Large intestine (tissue), 3 donors: ENCODE measurements at regions not wholly inside any gene's neighbourhood (a gene's known extent, or its start where the extent isn't known, plus 50 kb on each side); places are given as distances from the start of the nearest gene placed in this dataset.

Source experiments
- DNase-seq, 2 donors: peaks; one replicate each; pipeline versions ENCODE4 v3.0.0 to v3.0.0-alpha.2; 2013
- H3K27ac ChIP-seq: one replicate; pipeline ENCODE4 v1.5.1; 2013; ENCODE audit warnings: low read length
- H3K27me3 ChIP-seq: 2 replicates; pipeline ENCODE4 v1.6.1; 2013; ENCODE audit warnings: low read length; ENCODE audit not compliant: control insufficient read depth, insufficient read depth
- H3K36me3 ChIP-seq: 2 replicates; pipeline ENCODE4 v1.6.1; 2013; ENCODE audit warnings: low read length; ENCODE audit not compliant: control insufficient read depth, insufficient read depth
- H3K4me1 ChIP-seq: one replicate; pipeline ENCODE4 v1.6.1; 2013; ENCODE audit warnings: low read length; ENCODE audit not compliant: control insufficient read depth, insufficient read depth
- H3K4me3 ChIP-seq: one replicate; pipeline ENCODE4 v1.5.1; 2013; ENCODE audit warnings: low read length
- H3K9me3 ChIP-seq: one replicate; pipeline ENCODE4 v1.6.1; 2013; ENCODE audit warnings: mild to moderate bottlenecking, low read depth, low read length, moderate library complexity; ENCODE audit not compliant: control insufficient read depth
- WGBS: methylation state at CpG from one replicate; pipeline ENCODE4 v1.1.5; 2013; ENCODE audit warnings: low lambda C conversion rate; ENCODE audit not compliant: insufficient coverage; 5-methylcytosine and 5-hydroxymethylcytosine counted together

DNA sequence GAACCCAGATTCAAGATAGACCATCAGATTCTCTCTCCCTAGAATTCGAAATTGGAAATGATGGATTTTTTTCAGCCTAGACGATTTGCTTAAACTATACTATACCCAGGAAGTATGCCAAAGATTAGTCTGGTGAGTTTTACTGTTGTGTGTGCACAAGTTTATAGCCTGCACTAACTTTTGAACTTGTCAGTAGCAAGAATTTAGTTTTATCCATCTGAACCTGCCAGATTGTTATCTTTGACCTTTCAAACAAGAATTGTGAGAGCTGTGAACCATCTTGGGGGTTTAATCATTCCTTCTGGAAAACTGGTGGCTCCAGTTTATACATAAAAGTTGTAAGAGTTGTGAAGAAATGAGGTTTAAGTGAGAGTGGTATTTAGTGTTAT, 243.5 kb upstream of the DAAM1 start:
- H3K27ac ChIP-seq, result no peak overlapping the region
- no peak for DNase-seq
- WGBS, result 20% methylated on average over 2 of the region's 2 CpGs
- H3K9me3 ChIP-seq, result no peaks in the 10 kb centered on the region
- no peaks in the 10 kb centered on the region for H3K27me3 ChIP-seq
- no peaks in the 10 kb centered on the region for H3K36me3 ChIP-seq
- peaks cover 16% of the 10 kb centered on the region for H3K4me1 ChIP-seq
- no peak overlapping the region for H3K4me3 ChIP-seq

DNA sequence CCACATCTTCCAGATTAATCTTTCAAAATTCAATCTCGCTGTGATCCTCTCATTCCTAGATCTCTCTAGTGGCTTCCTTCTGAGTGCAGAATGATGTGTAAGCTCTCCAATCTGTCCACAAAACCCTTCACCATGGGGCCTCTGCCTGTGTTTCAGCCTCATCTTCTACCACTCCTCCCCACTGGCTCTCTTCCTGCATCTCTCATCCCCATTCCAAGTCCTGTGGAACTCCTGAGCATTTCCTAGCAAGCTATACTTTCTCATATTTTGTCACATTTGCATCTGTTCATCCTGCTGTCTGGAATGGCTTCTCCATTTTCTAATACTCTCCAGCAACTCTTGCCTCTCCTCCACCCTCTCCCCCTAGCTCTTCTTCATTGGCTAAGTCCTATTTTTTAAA, 242.0 kb upstream of the DAAM1 start:
- H3K27ac ChIP-seq, result no peak overlapping the region
- no peaks in the 10 kb centered on the region for H3K27me3 ChIP-seq
- no peaks in the 10 kb centered on the region for H3K9me3 ChIP-seq
- whole genome bisulfite sequencing, result 80% methylated on average over 1 of the region's 1 CpG
- no peak for DNase-seq
- H3K36me3 ChIP-seq, result no peaks in the 10 kb centered on the region
- H3K4me1 ChIP-seq, result peaks cover 16% of the 10 kb centered on the region
- no peak overlapping the region for H3K4me3 ChIP-seq

DNA sequence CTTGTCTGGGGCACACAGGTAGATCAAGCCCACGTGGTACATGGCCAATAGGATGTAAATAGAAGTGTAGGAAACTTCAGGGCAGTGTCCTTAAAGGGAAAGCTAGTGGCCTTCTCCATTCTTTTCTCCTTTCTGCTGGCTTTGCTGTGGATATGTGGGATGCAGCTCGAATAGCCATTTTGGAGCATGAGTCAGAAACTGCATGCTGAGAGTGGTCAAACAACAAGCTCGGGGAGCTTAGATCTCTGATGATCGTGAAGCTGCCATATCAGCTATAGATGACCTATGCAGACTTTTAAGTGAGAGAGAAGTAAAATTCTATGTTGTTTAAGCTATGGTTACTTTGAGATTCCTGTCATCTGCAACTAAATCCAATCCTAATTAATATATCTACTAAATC, 241.3 kb upstream of the DAAM1 start:
- Histone ChIP-seq H3K27ac (no peak overlapping the region), H3K9me3 (no peaks in the 10 kb centered on the region), H3K4me1 (peaks cover 16% of the 10 kb centered on the region), H3K36me3 (no peaks in the 10 kb centered on the region), H3K4me3 (no peak overlapping the region), H3K27me3 (no peaks in the 10 kb centered on the region)
- no CpG with 5 or more reads among the region's 4 CpGs for WGBS
- no peak for DNase-seq

DNA sequence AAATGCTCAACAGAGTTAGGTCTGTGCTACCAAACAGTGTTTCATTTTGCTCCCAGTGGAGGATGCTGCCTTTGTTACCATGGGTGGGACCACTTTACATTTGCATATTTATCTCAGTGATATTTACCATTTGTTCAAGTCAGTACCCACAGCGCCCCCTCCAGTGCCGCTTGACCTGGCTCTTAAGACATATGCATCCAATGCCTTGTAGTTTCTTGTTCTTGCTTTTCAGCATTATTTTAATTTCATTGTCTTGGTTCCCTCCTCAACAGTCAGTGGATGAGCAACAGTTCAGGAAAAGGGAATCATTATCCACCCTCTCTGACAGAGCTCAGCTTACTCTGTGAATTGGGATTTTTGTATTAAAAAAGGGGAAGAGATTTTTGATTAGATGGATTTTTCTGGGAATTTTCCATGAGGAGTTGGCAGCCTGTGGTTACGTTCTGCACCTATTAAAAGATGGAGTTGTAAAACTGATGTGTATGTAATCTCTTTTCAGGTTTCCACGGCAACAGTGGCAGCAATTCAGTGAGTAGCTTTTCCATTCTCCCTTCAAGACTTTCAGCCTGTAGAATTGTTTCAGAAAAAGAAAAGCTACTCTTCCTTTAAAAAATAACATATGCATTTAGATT, 240.5 kb upstream of the DAAM1 start:
- H3K36me3 ChIP-seq, result no peaks in the 10 kb centered on the region
- no peak overlapping the region for H3K27ac ChIP-seq
- H3K27me3 ChIP-seq, result no peaks in the 10 kb centered on the region
- no peak overlapping the region for H3K4me3 ChIP-seq
- H3K9me3 ChIP-seq, result no peaks in the 10 kb centered on the region
- peaks cover 16% of the 10 kb centered on the region for H3K4me1 ChIP-seq
- 57% methylated on average over 2 of the region's 4 CpGs for WGBS
- no peak for DNase-seq

DNA sequence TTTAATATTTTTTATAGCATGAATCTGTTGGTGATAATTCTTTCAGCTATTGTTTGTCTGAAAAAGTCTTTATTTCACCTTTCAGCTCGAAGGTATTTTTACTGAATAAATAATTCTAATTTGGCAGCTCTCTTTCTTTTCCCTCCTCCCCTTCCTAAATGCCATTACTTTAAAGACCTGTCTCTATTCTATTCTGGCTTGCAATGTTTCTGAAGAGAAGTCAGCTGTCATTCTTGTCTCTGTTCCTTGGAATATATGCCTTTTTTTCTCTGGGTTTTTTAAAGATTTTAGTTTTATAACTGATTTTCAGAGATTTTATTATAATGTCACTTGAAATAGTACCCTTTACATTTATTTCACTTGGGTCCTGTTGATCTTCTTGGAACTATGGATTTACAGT, 237.9 kb upstream of the DAAM1 start:
- no peak overlapping the region for H3K4me3 ChIP-seq
- no peaks in the 10 kb centered on the region for H3K27me3 ChIP-seq
- peaks cover under 1% of the 10 kb centered on the region for H3K4me1 ChIP-seq
- H3K27ac ChIP-seq, result no peak overlapping the region
- 83% methylated on average over 1 of the region's 1 CpG for WGBS
- no peak for DNase-seq
- H3K36me3 ChIP-seq, result no peaks in the 10 kb centered on the region
- H3K9me3 ChIP-seq, result no peaks in the 10 kb centered on the region

DNA sequence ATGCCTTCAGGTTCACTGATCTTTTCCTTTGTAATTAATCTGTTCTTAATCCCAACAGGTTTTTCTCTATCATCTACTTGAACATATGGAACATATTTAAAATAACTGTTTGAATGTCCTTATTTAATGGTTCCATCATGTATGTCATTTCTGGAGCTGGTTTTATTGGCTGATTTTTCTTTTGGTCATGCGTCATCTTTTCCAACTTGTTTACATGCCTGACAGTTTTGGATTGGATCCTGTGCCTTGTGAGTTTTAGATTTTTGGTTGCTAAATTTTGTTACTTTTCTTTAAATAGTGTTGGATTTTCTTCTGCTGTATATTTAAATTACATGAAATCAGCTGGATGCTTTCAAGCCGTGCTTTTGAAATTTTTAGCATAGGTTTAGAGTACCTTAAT, 237.3 kb upstream of the DAAM1 start:
- no peaks in the 10 kb centered on the region for H3K4me1 ChIP-seq
- H3K36me3 ChIP-seq, result no peaks in the 10 kb centered on the region
- 87% methylated on average over 2 of the region's 2 CpGs for WGBS
- no peak for DNase-seq
- H3K27ac ChIP-seq, result no peak overlapping the region
- H3K27me3 ChIP-seq, result no peaks in the 10 kb centered on the region
- H3K9me3 ChIP-seq, result no peaks in the 10 kb centered on the region
- no peak overlapping the region for H3K4me3 ChIP-seq

DNA sequence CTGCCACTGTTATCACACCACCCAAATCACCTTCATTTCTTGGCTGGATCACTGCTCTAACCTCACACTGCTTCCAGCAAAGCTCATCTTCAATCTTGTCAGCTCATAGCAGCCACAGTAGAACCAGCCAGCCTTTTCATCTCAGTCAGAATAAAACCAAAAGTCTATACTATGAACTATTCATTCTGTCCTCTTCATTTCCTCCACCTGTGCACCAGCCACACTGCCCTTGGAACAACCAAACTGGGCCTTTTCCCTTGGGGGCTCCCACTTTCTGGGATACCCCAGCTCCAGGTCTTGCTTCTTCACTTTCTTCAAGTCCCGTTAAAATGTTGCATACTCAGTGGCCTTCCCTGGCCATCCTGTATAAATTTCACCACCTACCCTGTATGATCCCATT, 234.4 kb upstream of the DAAM1 start:
- no peaks in the 10 kb centered on the region for H3K27me3 ChIP-seq
- no peak overlapping the region for H3K27ac ChIP-seq
- no peak overlapping the region for H3K4me3 ChIP-seq
- 100% methylated on average over 1 of the region's 1 CpG for WGBS
- H3K9me3 ChIP-seq, result no peaks in the 10 kb centered on the region
- H3K36me3 ChIP-seq, result no peaks in the 10 kb centered on the region
- DNase-seq, result no peak
- H3K4me1 ChIP-seq, result no peaks in the 10 kb centered on the region

DNA sequence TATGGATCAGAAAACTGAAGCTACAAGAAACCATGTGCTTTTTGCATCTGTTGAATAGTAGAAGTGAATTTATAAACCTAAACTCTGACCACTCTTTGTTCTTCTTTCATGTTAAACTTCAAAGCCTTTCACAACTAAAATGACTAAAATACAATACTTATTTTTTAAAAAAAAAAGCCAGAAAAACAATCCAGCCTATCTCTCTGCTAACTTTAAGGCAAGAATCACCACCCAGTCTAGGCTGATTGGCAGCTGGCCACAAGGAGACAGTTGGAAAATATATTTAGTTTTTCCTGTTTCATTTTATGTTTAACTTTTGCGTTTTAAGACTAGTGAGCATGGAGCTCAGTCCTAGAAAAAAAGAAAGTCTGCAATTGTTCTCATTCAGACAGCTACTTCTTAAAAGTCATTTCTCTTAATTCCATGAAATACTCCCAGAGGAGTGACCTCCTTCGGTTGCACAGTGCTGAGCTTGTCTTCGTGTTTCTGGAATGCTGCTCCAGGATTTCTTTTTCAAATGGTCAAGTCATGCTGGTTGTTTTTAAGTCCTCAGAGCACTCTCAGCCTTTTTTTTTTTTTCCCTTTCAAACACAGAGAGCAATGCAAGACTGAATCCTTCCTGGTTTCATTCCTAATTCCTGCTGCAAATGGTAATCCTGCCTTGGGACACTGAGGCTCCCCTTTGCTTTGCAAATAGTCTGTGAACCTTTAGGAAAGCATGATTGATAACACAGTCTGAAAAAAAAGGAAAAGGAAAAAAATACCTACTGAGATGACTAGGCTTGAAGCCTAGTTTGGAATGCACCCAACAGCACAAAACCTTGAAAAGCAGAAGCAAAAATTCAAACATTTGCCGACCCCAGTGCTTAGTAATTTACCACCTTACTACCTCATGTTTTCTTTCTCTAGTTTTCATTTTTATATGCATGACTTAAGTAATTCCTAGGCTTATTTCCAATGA, 233.3 kb upstream of the DAAM1 start:
- H3K4me3 ChIP-seq, result no peak overlapping the region
- no peaks in the 10 kb centered on the region for H3K27me3 ChIP-seq
- no peak for DNase-seq
- 48% methylated on average over 3 of the region's 4 CpGs for WGBS
- no peaks in the 10 kb centered on the region for H3K36me3 ChIP-seq
- no peak overlapping the region for H3K27ac ChIP-seq
- H3K4me1 ChIP-seq, result no peaks in the 10 kb centered on the region
- no peaks in the 10 kb centered on the region for H3K9me3 ChIP-seq

DNA sequence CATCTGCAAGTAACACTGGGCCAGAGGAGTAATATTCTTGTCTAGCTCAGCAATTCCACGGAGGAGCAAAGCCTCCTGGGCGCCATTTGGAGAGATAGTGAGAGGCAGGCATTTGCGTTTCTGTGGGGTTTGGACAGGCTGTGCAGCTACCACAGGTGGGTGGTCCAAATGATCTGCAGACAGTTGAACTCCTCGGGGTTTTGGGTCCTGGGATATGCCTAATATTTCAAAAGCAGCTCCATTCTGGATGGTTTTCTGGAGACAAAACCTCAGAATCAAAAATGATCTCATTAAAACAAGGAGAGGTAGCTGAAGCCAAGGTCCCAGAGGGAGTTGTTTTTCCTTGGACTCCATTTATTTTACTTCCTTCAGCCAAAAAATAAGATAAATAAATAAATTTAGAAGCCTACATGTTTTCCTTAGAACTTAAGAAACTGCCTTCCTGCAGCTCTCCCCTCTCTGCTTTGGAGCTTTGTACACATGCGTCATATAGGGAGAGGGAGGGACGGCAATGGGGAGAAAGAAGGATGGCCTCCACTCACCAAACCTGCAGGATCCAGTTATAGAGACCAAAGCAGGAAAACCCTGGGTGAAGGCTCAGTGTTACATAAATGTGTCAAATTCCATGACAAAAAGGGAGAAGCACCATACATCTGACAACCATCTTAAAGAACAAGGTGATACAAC, 227.3 kb upstream of the DAAM1 start:
- H3K27ac ChIP-seq, result no peak overlapping the region
- no peak for DNase-seq
- H3K27me3 ChIP-seq, result no peaks in the 10 kb centered on the region
- H3K4me1 ChIP-seq, result no peaks in the 10 kb centered on the region
- H3K36me3 ChIP-seq, result no peaks in the 10 kb centered on the region
- H3K4me3 ChIP-seq, result no peak overlapping the region
- H3K9me3 ChIP-seq, result no peaks in the 10 kb centered on the region
- WGBS, result no CpG with 5 or more reads among the region's 6 CpGs

DNA sequence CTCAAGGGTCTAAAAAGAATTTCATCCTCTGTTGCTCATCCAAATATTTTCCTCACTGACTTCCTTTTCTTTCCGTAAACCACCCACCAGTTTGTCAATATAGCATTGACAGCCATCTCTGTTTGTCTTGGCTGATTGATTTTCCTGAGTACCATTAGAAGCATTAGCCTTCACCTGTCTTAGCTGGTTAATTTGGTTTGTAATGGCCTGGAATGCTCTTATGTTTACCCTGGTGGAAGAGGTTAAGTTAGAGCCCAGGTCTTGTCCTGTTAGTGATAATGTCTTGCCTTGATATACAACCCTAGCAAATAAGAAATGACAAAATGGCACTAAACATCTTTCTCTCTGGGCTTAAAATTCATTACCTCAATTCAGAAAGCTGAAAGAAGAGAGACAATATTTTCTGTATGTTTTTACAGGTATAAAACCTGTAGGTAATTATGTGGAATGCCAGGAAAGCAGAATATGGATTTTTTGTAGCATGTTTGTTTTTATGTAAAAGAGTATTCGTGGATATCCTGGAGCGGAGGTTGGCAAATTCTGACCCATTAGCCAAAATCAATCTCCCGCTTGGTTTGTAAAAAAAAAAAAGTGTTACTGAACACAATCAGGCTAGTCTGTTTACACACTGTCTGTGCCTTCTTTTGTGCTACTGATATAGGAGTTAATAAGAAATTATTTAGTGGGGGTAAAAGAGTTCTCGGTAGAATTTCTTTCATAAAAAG, 224.4 kb upstream of the DAAM1 start:
- no peaks in the 10 kb centered on the region for H3K36me3 ChIP-seq
- H3K27me3 ChIP-seq, result no peaks in the 10 kb centered on the region
- H3K9me3 ChIP-seq, result no peaks in the 10 kb centered on the region
- no peak for DNase-seq
- H3K27ac ChIP-seq, result no peak overlapping the region
- no CpG with 5 or more reads among the region's 5 CpGs for WGBS
- no peak overlapping the region for H3K4me3 ChIP-seq
- no peaks in the 10 kb centered on the region for H3K4me1 ChIP-seq
